Nephron (organoid): ENCODE measurements at regions not wholly inside any gene's neighbourhood (a gene's known extent, or its start where the extent isn't known, plus 50 kb on each side); places are given as distances from the start of the nearest gene placed in this dataset.

ENCODE experiments used
- H3K27ac Mint-ChIP-seq, 3 experiments: 2 replicates each; pipeline ENCODE4 v1.8.0; 2020; ENCODE audit warnings: mixed read lengths in 3 of 3, mild to moderate bottlenecking in 2 of 3, moderate library complexity in 1 of 3
- H3K27me3 Mint-ChIP-seq: 2 replicates; pipeline ENCODE4 v1.8.0; 2021; ENCODE audit warnings: low read depth, mild to moderate bottlenecking, moderate library complexity, mixed read lengths
- H3K36me3 Mint-ChIP-seq: 2 replicates; pipeline ENCODE4 v1.8.0; 2020; ENCODE audit warnings: low read depth, mixed read lengths
- H3K4me1 Mint-ChIP-seq: 2 replicates; pipeline ENCODE4 v1.8.0; 2020; ENCODE audit warnings: mixed read lengths
- H3K4me3 Mint-ChIP-seq, 3 experiments: 2 replicates each; pipeline ENCODE4 v1.8.0; 2020; ENCODE audit warnings: mild to moderate bottlenecking in 3 of 3, mixed read lengths in 3 of 3, moderate library complexity in 2 of 3
- H3K9me3 Mint-ChIP-seq: 2 replicates; pipeline ENCODE4 v1.8.0; 2020; ENCODE audit warnings: mixed read lengths
- TF ChIP-seq, protein P1 (sequence below), 3 experiments: fragments of 200-600 bp; sonication (generic); IDR thresholded peaks; one replicate each; pipeline ENCODE4 v1.5.0; 2021; ENCODE audit warnings: antibody characterized with exemption in 3 of 3; ENCODE audit not compliant: unreplicated experiment in 3 of 3

DNA sequence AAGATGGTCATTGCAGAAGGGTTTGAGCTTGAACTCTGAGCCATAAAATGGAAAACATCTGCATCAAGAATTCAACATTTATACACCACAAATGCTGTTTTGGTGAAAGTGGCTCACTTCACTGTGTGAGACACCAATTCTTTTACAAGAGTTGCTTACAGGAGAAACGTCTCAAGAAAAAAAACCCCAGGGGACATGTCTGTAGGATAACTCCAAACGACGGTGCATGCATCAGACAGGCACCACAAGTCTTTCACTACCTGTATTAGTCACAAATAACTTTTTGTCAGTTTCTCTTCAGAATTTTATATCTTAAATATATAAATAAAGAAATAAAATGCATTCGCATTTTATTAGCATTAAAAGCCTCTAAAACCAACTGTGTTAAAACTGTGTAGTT lies 164.3 kb downstream of the EFHB start:
- no peaks in the 10 kb centered on the region for H3K4me1 Mint-ChIP-seq

DNA sequence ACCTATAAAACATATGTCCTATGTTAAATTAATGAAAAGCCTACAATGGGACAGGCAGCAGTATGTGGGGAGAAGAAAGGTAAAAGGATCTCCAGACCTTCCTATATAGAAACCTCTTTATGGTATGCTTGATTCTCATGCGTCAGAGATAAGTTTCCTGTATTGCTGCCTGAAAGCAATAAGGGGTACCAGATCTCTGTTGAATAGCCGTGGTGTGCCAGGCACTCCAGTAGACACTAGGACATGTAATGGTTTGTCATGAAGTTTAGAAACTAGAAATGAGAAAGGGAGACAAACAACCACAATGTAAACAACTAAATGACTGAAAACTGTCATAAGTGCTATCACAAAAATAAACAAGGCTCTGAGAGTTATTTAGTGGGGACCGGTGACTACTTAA lies 168.1 kb downstream of the EFHB start:
- Mint-ChIP-seq H3K9me3 (no peaks in the 10 kb centered on the region), H3K27ac (no peak overlapping the region), H3K4me1 (no peaks in the 10 kb centered on the region), H3K27me3 (peaks cover 3% of the 10 kb centered on the region), H3K36me3 (no peaks in the 10 kb centered on the region), H3K4me3 (no peak overlapping the region)
- TF ChIP-seq, protein P1, sequence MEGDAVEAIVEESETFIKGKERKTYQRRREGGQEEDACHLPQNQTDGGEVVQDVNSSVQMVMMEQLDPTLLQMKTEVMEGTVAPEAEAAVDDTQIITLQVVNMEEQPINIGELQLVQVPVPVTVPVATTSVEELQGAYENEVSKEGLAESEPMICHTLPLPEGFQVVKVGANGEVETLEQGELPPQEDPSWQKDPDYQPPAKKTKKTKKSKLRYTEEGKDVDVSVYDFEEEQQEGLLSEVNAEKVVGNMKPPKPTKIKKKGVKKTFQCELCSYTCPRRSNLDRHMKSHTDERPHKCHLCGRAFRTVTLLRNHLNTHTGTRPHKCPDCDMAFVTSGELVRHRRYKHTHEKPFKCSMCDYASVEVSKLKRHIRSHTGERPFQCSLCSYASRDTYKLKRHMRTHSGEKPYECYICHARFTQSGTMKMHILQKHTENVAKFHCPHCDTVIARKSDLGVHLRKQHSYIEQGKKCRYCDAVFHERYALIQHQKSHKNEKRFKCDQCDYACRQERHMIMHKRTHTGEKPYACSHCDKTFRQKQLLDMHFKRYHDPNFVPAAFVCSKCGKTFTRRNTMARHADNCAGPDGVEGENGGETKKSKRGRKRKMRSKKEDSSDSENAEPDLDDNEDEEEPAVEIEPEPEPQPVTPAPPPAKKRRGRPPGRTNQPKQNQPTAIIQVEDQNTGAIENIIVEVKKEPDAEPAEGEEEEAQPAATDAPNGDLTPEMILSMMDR (IDR thresholded peaks at IDR 0.05; ENCODE audit: unreplicated experiment in 3 of 3), result no peak

More for the DNA sequence above, 164.3 kb downstream of the EFHB start:
- Mint-ChIP-seq H3K36me3 (no peaks in the 10 kb centered on the region), H3K27ac (no peak overlapping the region), H3K27me3 (peaks cover 3% of the 10 kb centered on the region), H3K9me3 (no peaks in the 10 kb centered on the region), H3K4me3 (no peak overlapping the region)
- TF ChIP-seq, protein P1 (IDR thresholded peaks at IDR 0.05; ENCODE audit: unreplicated experiment in 3 of 3), result no peak

DNA sequence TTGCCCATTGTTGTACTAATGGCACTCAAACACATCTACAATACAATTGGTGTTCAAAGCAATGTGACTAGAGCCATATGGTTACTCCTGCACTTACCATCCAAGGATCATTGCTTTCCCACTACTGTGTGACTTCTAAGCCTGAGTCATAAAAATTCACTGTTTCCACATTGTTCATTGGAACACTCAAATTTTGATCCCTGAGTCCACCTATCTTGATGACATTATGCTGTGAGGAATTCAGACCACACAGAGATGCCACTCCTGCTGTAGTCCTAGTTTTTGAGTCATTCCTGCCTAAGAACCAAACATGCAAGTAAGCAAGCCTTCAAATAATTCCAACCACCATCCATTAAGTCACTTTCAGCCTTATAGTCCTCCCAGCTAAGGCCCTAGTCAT lies 176.2 kb downstream of the EFHB start:
- Mint-ChIP-seq H3K27ac (no peak overlapping the region), H3K4me1 (no peaks in the 10 kb centered on the region), H3K27me3 (no peaks in the 10 kb centered on the region), H3K4me3 (no peak overlapping the region), H3K36me3 (no peaks in the 10 kb centered on the region), H3K9me3 (peaks cover 3% of the 10 kb centered on the region)
- TF ChIP-seq, protein P1 (IDR thresholded peaks at IDR 0.05; ENCODE audit: unreplicated experiment in 3 of 3), result no peak

DNA sequence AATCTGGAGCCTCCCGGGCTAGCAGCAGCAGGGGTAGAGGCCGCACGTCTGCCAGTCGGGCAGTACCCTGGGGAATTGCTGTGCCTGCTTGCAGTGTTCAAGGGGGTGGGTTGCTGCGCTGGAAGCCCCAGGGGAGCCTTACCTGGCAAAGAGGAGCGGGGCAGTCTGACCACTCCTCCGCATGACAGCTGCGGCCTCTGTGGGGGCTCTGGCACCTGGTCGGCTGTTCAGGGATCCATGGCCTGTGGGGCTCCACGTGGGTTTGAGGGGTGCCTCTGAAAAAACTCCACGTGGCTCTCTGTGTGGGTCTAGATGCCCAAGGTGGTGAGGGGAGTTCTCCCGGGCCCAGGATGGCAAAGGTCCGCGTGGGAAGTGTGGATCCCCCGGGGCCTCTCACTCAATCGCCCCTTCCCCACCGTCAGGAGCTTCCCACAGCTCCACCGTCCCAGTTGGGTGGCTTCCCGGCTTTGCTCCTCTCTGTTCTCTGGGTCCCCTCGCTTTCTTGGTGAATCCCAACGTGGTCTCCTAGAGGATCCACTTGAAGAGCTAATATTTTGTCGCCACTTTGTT lies 184.5 kb downstream of the EFHB start:
- Mint-ChIP-seq H3K27me3 (no peaks in the 10 kb centered on the region), H3K4me3 (no peak overlapping the region), H3K4me1 (peaks cover 5% of the 10 kb centered on the region), H3K9me3 (peaks cover 19% of the 10 kb centered on the region), H3K27ac (no peak overlapping the region), H3K36me3 (no peaks in the 10 kb centered on the region)
- TF ChIP-seq, protein P1 (IDR thresholded peaks at IDR 0.05; ENCODE audit: unreplicated experiment in 3 of 3), result no peak

- TF ChIP-seq, protein P1 (IDR thresholded peaks at IDR 0.05; ENCODE audit: unreplicated experiment in 3 of 3), result no peak
- H3K27ac Mint-ChIP-seq, result no peak overlapping the region
- peaks cover 10% of the 10 kb centered on the region for H3K4me1 Mint-ChIP-seq
- no peak overlapping the region for H3K4me3 Mint-ChIP-seq
- H3K9me3 Mint-ChIP-seq, result peaks cover 19% of the 10 kb centered on the region
- H3K36me3 Mint-ChIP-seq, result no peaks in the 10 kb centered on the region
- no peaks in the 10 kb centered on the region for H3K27me3 Mint-ChIP-seq
Observed at GRCh38 chr3:19748782-19749447, 185.1 kb downstream of the EFHB start.

DNA sequence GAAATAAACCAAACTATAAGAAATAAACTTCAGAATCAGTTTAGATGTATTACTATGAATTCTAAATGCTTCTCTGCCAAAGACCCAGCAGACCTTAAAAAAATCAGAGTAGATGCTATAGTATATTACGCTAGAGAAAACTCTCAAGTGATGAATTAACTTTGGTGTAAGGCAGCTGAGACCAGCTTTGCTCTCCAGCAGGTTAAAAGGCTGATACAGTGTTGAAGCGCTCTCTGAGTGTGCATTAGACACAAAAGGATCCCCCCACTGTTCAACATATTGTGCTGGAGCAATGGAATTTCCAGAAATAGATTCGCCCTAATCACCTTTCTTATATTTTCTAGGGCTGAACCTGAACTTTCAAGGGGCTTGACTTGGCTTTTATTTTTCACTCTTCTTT lies 190.0 kb downstream of the EFHB start:
- Mint-ChIP-seq H3K4me3 (no peak overlapping the region), H3K9me3 (peaks cover 6% of the 10 kb centered on the region), H3K36me3 (no peaks in the 10 kb centered on the region), H3K27ac (peak overlapping the region in 2 of 3 experiments; percentile 59 to 69), H3K27me3 (no peaks in the 10 kb centered on the region), H3K4me1 (peaks cover 32% of the 10 kb centered on the region)
- TF ChIP-seq, protein P1 (IDR thresholded peaks at IDR 0.05; ENCODE audit: unreplicated experiment in 3 of 3), result no peak
